Heart left ventricle (tissue), 16 donors: ENCODE measurements at regions not wholly inside any gene's neighbourhood (a gene's known extent, or its start where the extent isn't known, plus 50 kb on each side); places are given as distances from the start of the nearest gene placed in this dataset.

Experiments
- ATAC-seq, 4 donors: fragments of 200-7000 bp; cut with Tn5 transposase; one replicate each; pipeline ENCODE4 v1.9.1; 2020 to 2022; ENCODE audit warnings: moderate library complexity in 4 of 4, mild to moderate bottlenecking in 3 of 4, moderate number of reproducible peaks in 1 of 4
- DNase-seq, 5 donors: peaks; one replicate each; pipeline ENCODE4 v3.0.0-alpha.2; 2020
- H3K27ac ChIP-seq, 12 donors: fragments of 200-600 bp; sonication (generic) in 4 of 12; one replicate each; pipeline versions ENCODE4 v1.5.0 to v1.8.0; 2016 to 2022; ENCODE audit warnings: mild to moderate bottlenecking in 2 of 12
- H3K27me3 ChIP-seq, 9 donors: fragments of 200-600 bp; sonication (generic) in 2 of 9; one replicate each; pipeline versions ENCODE4 v1.5.1 to v1.8.0; 2016 to 2022; ENCODE audit warnings: mild to moderate bottlenecking in 3 of 9
- H3K36me3 ChIP-seq, 9 donors: fragments of 200-600 bp; sonication (generic) in 2 of 9; one replicate each; pipeline versions ENCODE4 v1.5.0 to v1.8.0; 2018 to 2022; ENCODE audit warnings: mild to moderate bottlenecking in 2 of 9
- H3K4me1 ChIP-seq, 12 donors: fragments of 200-600 bp; sonication (generic) in 4 of 12; one replicate each; pipeline versions ENCODE4 v1.5.0 to v1.8.0; 2016 to 2022; ENCODE audit warnings: mild to moderate bottlenecking in 3 of 12
- H3K4me3 ChIP-seq, 12 donors: fragments of 200-600 bp; sonication (generic) in 4 of 12; one replicate each; pipeline versions ENCODE4 v1.5.0 to v1.8.0; 2017 to 2022; ENCODE audit warnings: mild to moderate bottlenecking in 9 of 12, moderate library complexity in 4 of 12
- H3K9me3 ChIP-seq, 12 donors: fragments of 200-600 bp; sonication (generic) in 4 of 12; one replicate each; pipeline versions ENCODE4 v1.5.0 to v1.8.0; 2016 to 2022; ENCODE audit warnings: mild to moderate bottlenecking in 1 of 12
- CTCF ChIP-seq, 12 donors: fragments of 200-600 bp; sonication (generic) in 4 of 12; IDR thresholded peaks; one replicate each; pipeline versions ENCODE4 v1.5.0 to v1.8.0; 2018 to 2022; ENCODE audit warnings: antibody characterized with exemption in 12 of 12, mild to moderate bottlenecking in 5 of 12
- POLR2A ChIP-seq, 2 donors: fragments of 450-650 bp; IDR thresholded peaks; one replicate each; pipeline ENCODE4 v1.6.1; 2017; ENCODE audit warnings: antibody characterized with exemption in 2 of 2, mild to moderate bottlenecking in 2 of 2, moderate library complexity in 2 of 2
- WGBS, 4 donors: extraction: QIAGEN DNeasy Blood & Tissue Kit in 2 of 4; methylation state at CpG; one replicate each; pipeline versions ENCODE4 v1.1.5 to v1.1.7; 2013 to 2018; 5-methylcytosine and 5-hydroxymethylcytosine counted together
- intact Hi-C, 10 donors: fragments of 100-400 bp; cut with DNase I; formaldehyde crosslinking; loops; one replicate each; pipeline versions ENCODE4 v1.11.1 to v1.14.2; 2022
- donor health status: ischemic (EF 13 %, LVEDD 7.1; RV severe dilation, severe dysfunction).
- donor health status: healthy with polysubstance abuse.
- donor health status: DM: no; HTN: yes; CAD: no.
- donor health status: DM: no; HTN: no; CAD: no.
- donor health status: ischemic (EF 25% LVEDD 6.9; RV normal size, moderate dysfunction).
- donor health status: ischemic (EF 25% LVEDD 5.7; RV mildly dilated, moderate dysfunction).
- donor health status: healthy.
- donor health status: DM: yes; HTN: yes; CAD: no.
- donor health status: ischemic (EF 35%, LVEDD 5.7; RV mildly dilated, moderate dysfunction).
- donor health status: nonischemic (EF 11% LVEDD 7.7; RV severe dilation, severe dysfunction).
- donor health status: DM: yes; HTN: yes; CAD: no.
- donor health status: PGD.
- donor health status: ischemic (EF 29% LVEDD 5.4; RV normal size, mild dysfunction).
- donor health status: nonischemic (EF 23%, LVEDD 6.1; RV moderate dilation, normal function).

GRCh38 chr6:14037402-14038277 lies 79.9 kb upstream of the CD83 start:
- Histone ChIP-seq H3K9me3 (no peaks in the 10 kb centered on the region), H3K4me1 (peaks cover 0 to 6% (median 0%) of the 10 kb centered on the region in 12 donors), H3K36me3 (no peaks in the 10 kb centered on the region), H3K27ac (no peak overlapping the region), H3K4me3 (no peak overlapping the region), H3K27me3 (peaks cover 0 to 2% (median 0%) of the 10 kb centered on the region in 9 donors)
- TF ChIP-seq POLR2A (IDR thresholded peaks at IDR 0.05) (no peak), CTCF (IDR thresholded peaks at IDR 0.05) (no peak)
- WGBS, 4 donors = 72 to 84% (median 78%) methylated on average over 12 of the region's 12 CpGs
- intact Hi-C loops = no loop called here
- no peak for DNase-seq
- no peak for ATAC-seq

GRCh38 chr6:14038467-14039437 lies 78.8 kb upstream of the CD83 start:
- no peak for DNase-seq
- H3K4me3 ChIP-seq = no peak overlapping the region
- no peak overlapping the region for H3K27ac ChIP-seq
- no peaks in the 10 kb centered on the region for H3K9me3 ChIP-seq
- TF ChIP-seq CTCF (IDR thresholded peaks at IDR 0.05) = no peak
- no peak for TF ChIP-seq POLR2A (IDR thresholded peaks at IDR 0.05)
- WGBS, 4 donors = 54 to 60% (median 59%) methylated on average over 8 of the region's 8 CpGs
- ATAC-seq = no peak
- peaks cover 0 to 6% (median 0%) of the 10 kb centered on the region in 12 donors for H3K4me1 ChIP-seq
- intact Hi-C loops = no loop called here
- peaks cover 0 to 9% (median 0%) of the 10 kb centered on the region in 9 donors for H3K27me3 ChIP-seq
- no peaks in the 10 kb centered on the region for H3K36me3 ChIP-seq

- Histone ChIP-seq H3K27me3 (peaks cover 0 to 12% (median 0%) of the 10 kb centered on the region in 9 donors), H3K4me1 (peaks cover 0 to 6% (median 0%) of the 10 kb centered on the region in 12 donors), H3K36me3 (no peaks in the 10 kb centered on the region), H3K27ac (no peak overlapping the region), H3K4me3 (no peak overlapping the region), H3K9me3 (no peaks in the 10 kb centered on the region)
- TF ChIP-seq POLR2A (IDR thresholded peaks at IDR 0.05) = no peak
- no peak for TF ChIP-seq CTCF (IDR thresholded peaks at IDR 0.05)
- intact Hi-C loops = no loop called here
- no peak for ATAC-seq
- no peak for DNase-seq
These were observed 77.5 kb upstream of the CD83 start for GRCh38 chr6:14040042-14040441.
